HEK293 (cell line): ENCODE measurements at regions not wholly inside any gene's neighbourhood (a gene's known extent, or its start where the extent isn't known, plus 50 kb on each side); places are given as distances from the start of the nearest gene placed in this dataset.

Experiments used
- CTCF ChIA-PET: fragments of 350-600 bp; formaldehyde crosslinking; extraction: SDS; loops from one replicate; lab custom pipeline; 2021; ENCODE audit warnings: antibody characterized with exemption; lab: Yijun Ruan, JAX
- POLR2A ChIA-PET: fragments of 300-600 bp; formaldehyde crosslinking; extraction: SDS; loops from one replicate; lab custom pipeline; 2020; ENCODE audit warnings: antibody characterized with exemption, inconsistent platforms; lab: Yijun Ruan, JAX
- H3K27ac ChIP-seq: fragments of 200-500 bp; sonication (Bioruptor generic); 2 replicates; pipeline ENCODE4 v1.5.1; 2014; ENCODE audit warnings: low read depth, low read length, control low read depth, inconsistent platforms; ENCODE audit errors: extremely low read depth
- H3K36me3 ChIP-seq, 2 experiments: fragments of 200-500 bp in 1 of 2; sonication (Bioruptor generic) in 1 of 2; 1 replicate in 1 of 2; 2 replicates in 1 of 2; pipeline ENCODE4 v1.5.1; 2014 to 2017; ENCODE audit warnings: inconsistent platforms in 2 of 2, low read length in 2 of 2; ENCODE audit not compliant: control insufficient read depth in 2 of 2, insufficient read depth in 1 of 2
- H3K4me1 ChIP-seq: fragments of 200-500 bp; sonication (Bioruptor generic); 2 replicates; pipeline ENCODE4 v1.5.1; 2014; ENCODE audit warnings: mild to moderate bottlenecking, low read length, inconsistent platforms; ENCODE audit not compliant: control insufficient read depth, insufficient read depth
- H3K4me3 ChIP-seq: 2 replicates; pipeline ENCODE4 v1.5.1; 2011; ENCODE audit warnings: low read depth, mild to moderate bottlenecking, control low read depth, low read length, moderate library complexity
- H3K9me3 ChIP-seq: fragments of 200-500 bp; sonication (Bioruptor generic); 2 replicates; pipeline ENCODE4 v1.5.1; 2014; ENCODE audit warnings: low read depth, low read length, inconsistent platforms; ENCODE audit not compliant: control insufficient read depth, insufficient read depth
- HOXA7 ChIP-seq: sonication (generic); formaldehyde crosslinking; IDR thresholded peaks from 2 replicates; pipeline ENCODE4 v1.8.1; 2022; ENCODE audit warnings: missing genetic modification reagents, borderline replicate concordance
- KLF17 ChIP-seq: fragments of 450-650 bp; formaldehyde crosslinking; IDR thresholded peaks from 2 replicates; pipeline ENCODE4 v1.5.1; 2016; ENCODE audit warnings: missing biosample characterization, missing genetic modification characterization
- YY1 ChIP-seq: fragments of 450-650 bp; formaldehyde crosslinking; IDR thresholded peaks from 2 replicates; pipeline ENCODE4 v1.5.1; 2018; ENCODE audit warnings: missing biosample characterization, missing genetic modification characterization
- ZFP3 ChIP-seq: fragments of 450-650 bp; formaldehyde crosslinking; IDR thresholded peaks from 2 replicates; pipeline ENCODE4 v1.5.1; 2016; ENCODE audit warnings: low read depth, missing biosample characterization, missing genetic modification characterization
- ZNF132 ChIP-seq: fragments of 450-650 bp; formaldehyde crosslinking; IDR thresholded peaks from 2 replicates; pipeline ENCODE4 v1.5.1; 2017; ENCODE audit warnings: missing biosample characterization, missing genetic modification characterization, borderline replicate concordance
- ZNF221 ChIP-seq: fragments of 450-650 bp; formaldehyde crosslinking; IDR thresholded peaks from 2 replicates; pipeline ENCODE4 v1.5.1; 2017; ENCODE audit warnings: missing biosample characterization, missing genetic modification characterization, borderline replicate concordance
- ZNF24 ChIP-seq: fragments of 450-650 bp; formaldehyde crosslinking; IDR thresholded peaks from 2 replicates; pipeline ENCODE4 v1.5.1; 2016; ENCODE audit warnings: missing biosample characterization, missing genetic modification characterization
- ZNF302 ChIP-seq: fragments of 450-650 bp; formaldehyde crosslinking; IDR thresholded peaks from 2 replicates; pipeline ENCODE4 v1.5.1; 2016; ENCODE audit warnings: missing biosample characterization, missing genetic modification characterization, low read depth
- ZNF324 ChIP-seq: fragments of 450-650 bp; formaldehyde crosslinking; IDR thresholded peaks from 2 replicates; pipeline ENCODE4 v1.5.1; 2016; ENCODE audit warnings: missing biosample characterization, missing genetic modification characterization
- ZNF354C ChIP-seq: fragments of 450-650 bp; formaldehyde crosslinking; IDR thresholded peaks from 2 replicates; pipeline ENCODE4 v1.5.1; 2016; ENCODE audit warnings: missing biosample characterization, missing genetic modification characterization, low read depth, borderline replicate concordance
- ZNF394 ChIP-seq: fragments of 450-650 bp; formaldehyde crosslinking; IDR thresholded peaks from 2 replicates; pipeline ENCODE4 v1.5.1; 2016; ENCODE audit warnings: missing biosample characterization, missing genetic modification characterization, mild to moderate bottlenecking, moderate library complexity, borderline replicate concordance
- ZNF398 ChIP-seq: fragments of 450-650 bp; formaldehyde crosslinking; IDR thresholded peaks from 2 replicates; pipeline ENCODE4 v1.5.1; 2017; ENCODE audit warnings: missing biosample characterization, missing genetic modification characterization
- ZNF514 ChIP-seq: fragments of 450-650 bp; formaldehyde crosslinking; IDR thresholded peaks from 2 replicates; pipeline ENCODE4 v1.5.1; 2016; ENCODE audit warnings: missing biosample characterization, missing genetic modification characterization
- ZNF560 ChIP-seq: fragments of 450-650 bp; formaldehyde crosslinking; IDR thresholded peaks from 2 replicates; pipeline ENCODE4 v1.5.1; 2017; ENCODE audit warnings: missing biosample characterization, missing genetic modification characterization, borderline replicate concordance
- ZNF76 ChIP-seq: fragments of 450-650 bp; formaldehyde crosslinking; IDR thresholded peaks from 2 replicates; pipeline ENCODE4; 2016; ENCODE audit warnings: low read depth, missing biosample characterization, missing genetic modification characterization, borderline replicate concordance
- ZSCAN30 ChIP-seq: fragments of 450-650 bp; IDR thresholded peaks from 2 replicates; pipeline ENCODE4 v1.5.1; 2018; ENCODE audit warnings: missing biosample characterization, mild to moderate bottlenecking, missing genetic modification characterization, moderate library complexity
- TF ChIP-seq, protein P1 (sequence below): fragments of 450-650 bp; formaldehyde crosslinking; IDR thresholded peaks from 2 replicates; pipeline ENCODE4 v1.5.1; 2017; ENCODE audit warnings: missing biosample characterization, missing genetic modification characterization
- TF ChIP-seq, protein P2 (sequence below): fragments of 450-650 bp; formaldehyde crosslinking; IDR thresholded peaks from 2 replicates; pipeline ENCODE4 v1.5.1; 2016; ENCODE audit warnings: missing biosample characterization, missing genetic modification characterization, borderline replicate concordance
- TF ChIP-seq, protein P3 (sequence below): fragments of 450-650 bp; formaldehyde crosslinking; IDR thresholded peaks from 2 replicates; pipeline ENCODE4 v1.5.1; 2016; ENCODE audit warnings: missing biosample characterization, missing genetic modification characterization

- TF ChIP-seq ZNF514 (no peak), ZNF76 (tag by site-specific recombination) (no peak)
- TF ChIP-seq, protein P1, sequence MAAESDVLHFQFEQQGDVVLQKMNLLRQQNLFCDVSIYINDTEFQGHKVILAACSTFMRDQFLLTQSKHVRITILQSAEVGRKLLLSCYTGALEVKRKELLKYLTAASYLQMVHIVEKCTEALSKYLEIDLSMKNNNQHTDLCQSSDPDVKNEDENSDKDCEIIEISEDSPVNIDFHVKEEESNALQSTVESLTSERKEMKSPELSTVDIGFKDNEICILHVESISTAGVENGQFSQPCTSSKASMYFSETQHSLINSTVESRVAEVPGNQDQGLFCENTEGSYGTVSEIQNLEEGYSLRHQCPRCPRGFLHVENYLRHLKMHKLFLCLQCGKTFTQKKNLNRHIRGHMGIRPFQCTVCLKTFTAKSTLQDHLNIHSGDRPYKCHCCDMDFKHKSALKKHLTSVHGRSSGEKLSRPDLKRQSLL (tag by site-specific recombination) = no peak
Measured at GRCh38 chr3:113151461-113152031, 59.8 kb upstream of the BOC start (continued).

DNA sequence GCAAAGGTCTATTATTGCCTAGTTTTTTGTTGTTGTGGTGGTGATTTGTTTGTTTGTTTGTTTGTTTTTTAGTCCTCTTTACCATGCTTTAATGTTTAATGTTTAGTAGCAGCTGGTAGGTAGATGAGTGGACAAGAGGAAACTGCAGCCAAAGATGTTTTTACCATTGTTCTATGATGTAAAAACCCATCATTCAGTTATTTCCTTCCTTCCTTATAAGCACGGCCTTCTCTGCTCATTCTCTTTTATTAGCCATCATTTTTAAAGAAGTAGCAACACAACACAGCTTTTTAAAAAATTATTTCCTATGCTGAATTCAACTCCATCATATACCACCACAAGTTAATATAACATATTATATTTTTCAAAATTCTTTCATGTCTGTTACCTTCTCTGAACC lies 58.5 kb upstream of the BOC start:
- TF ChIP-seq HOXA7 (CRISPR knock-in tag) (no peak), ZSCAN30 (tag by site-specific recombination) (no peak), ZNF324 (no peak)
- CTCF ChIA-PET = interaction anchor here (0.8 kb wide), 1 partner anchor 17 kb away, joined by 3 read pairs; no protein-coding TSS in a partner anchor
- H3K4me1 ChIP-seq = peaks cover 13% of the 10 kb centered on the region; the same call in 1 of the 2 replicates
- H3K36me3 ChIP-seq = no peaks in the 10 kb centered on the region
- no peak overlapping the region for H3K27ac ChIP-seq
- no peaks in the 10 kb centered on the region for H3K9me3 ChIP-seq
- H3K4me3 ChIP-seq = no peak overlapping the region
- POLR2A ChIA-PET = no interaction called here

DNA sequence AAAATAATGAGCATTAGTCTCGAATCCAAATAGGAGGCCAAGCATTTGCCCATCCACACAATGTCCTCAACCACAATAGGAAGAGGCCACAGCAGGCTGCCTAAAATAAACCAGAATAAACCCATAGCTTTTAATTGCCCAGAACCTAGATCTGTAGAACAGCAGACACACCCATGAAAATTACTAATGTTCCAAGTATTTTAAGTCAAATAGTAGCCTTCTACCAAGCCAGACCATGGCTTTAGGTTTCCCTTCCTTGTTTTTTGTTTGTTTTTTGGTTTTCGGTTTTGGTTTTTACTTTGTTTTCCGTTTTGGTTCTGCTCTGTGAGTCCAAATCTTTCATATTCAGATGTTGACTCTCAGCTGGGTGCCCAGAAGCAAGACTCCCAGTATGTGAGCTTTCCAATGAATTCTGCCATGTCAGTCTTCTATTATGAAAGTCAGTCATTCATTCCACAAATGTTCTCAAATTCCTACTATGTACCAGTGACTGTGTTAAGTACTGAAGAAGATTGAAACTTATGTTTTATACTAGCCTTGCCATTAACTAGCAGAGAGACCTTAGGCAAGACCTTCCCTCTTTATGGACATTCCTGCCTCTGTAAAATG lies 57.8 kb upstream of the BOC start:
- H3K27ac ChIP-seq = no peak overlapping the region
- H3K9me3 ChIP-seq = no peaks in the 10 kb centered on the region
- no peaks in the 10 kb centered on the region for H3K36me3 ChIP-seq
- TF ChIP-seq, protein P2, sequence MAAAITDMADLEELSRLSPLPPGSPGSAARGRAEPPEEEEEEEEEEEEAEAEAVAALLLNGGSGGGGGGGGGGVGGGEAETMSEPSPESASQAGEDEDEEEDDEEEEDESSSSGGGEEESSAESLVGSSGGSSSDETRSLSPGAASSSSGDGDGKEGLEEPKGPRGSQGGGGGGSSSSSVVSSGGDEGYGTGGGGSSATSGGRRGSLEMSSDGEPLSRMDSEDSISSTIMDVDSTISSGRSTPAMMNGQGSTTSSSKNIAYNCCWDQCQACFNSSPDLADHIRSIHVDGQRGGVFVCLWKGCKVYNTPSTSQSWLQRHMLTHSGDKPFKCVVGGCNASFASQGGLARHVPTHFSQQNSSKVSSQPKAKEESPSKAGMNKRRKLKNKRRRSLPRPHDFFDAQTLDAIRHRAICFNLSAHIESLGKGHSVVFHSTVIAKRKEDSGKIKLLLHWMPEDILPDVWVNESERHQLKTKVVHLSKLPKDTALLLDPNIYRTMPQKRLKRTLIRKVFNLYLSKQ (tag by site-specific recombination) = no peak
- no peak for TF ChIP-seq ZNF24
- TF ChIP-seq ZNF132 (tag by site-specific recombination) = no peak
- TF ChIP-seq, protein P3, sequence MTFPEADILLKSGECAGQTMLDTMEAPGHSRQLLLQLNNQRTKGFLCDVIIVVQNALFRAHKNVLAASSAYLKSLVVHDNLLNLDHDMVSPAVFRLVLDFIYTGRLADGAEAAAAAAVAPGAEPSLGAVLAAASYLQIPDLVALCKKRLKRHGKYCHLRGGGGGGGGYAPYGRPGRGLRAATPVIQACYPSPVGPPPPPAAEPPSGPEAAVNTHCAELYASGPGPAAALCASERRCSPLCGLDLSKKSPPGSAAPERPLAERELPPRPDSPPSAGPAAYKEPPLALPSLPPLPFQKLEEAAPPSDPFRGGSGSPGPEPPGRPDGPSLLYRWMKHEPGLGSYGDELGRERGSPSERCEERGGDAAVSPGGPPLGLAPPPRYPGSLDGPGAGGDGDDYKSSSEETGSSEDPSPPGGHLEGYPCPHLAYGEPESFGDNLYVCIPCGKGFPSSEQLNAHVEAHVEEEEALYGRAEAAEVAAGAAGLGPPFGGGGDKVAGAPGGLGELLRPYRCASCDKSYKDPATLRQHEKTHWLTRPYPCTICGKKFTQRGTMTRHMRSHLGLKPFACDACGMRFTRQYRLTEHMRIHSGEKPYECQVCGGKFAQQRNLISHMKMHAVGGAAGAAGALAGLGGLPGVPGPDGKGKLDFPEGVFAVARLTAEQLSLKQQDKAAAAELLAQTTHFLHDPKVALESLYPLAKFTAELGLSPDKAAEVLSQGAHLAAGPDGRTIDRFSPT (tag by site-specific recombination) = no peak
- TF ChIP-seq ZNF302 (tag by site-specific recombination) = no peak
- TF ChIP-seq ZNF221 (tag by site-specific recombination) = no peak
- no peak for TF ChIP-seq ZNF354C
- TF ChIP-seq ZNF560 (tag by site-specific recombination) = no peak
- TF ChIP-seq KLF17 (tag by site-specific recombination) = no peak
- no peak for TF ChIP-seq ZNF398 (tag by site-specific recombination)
- no peak for TF ChIP-seq ZFP3 (tag by site-specific recombination)
- TF ChIP-seq ZNF394 (tag by site-specific recombination) = no peak
- TF ChIP-seq YY1 (tag by site-specific recombination) = no peak
- TF ChIP-seq, all 188 proteins: peak for 0
- CTCF ChIA-PET = interaction anchor here (0.7 to 0.8 kb wide), 2 partner anchors 16 to 471 kb away, joined by 3 read pairs; no protein-coding TSS in a partner anchor
- no peak overlapping the region for H3K4me3 ChIP-seq
- POLR2A ChIA-PET = no interaction called here
- peaks cover 7% of the 10 kb centered on the region; the same call in 1 of the 2 replicates for H3K4me1 ChIP-seq
